Vagina (tissue), 2 donors: ENCODE measurements at regions not wholly inside any gene's neighbourhood (a gene's known extent, or its start where the extent isn't known, plus 50 kb on each side); places are given as distances from the start of the nearest gene placed in this dataset.

Experiments
- DNase-seq, 2 donors: peaks; one replicate each; pipeline ENCODE4 v3.0.0-alpha.2; 2017; ENCODE audit errors: extremely low spot score in 2 of 2
- H3K27ac ChIP-seq: fragments of 200-600 bp; sonication (generic); one replicate; pipeline ENCODE4 v1.5.1; 2019
- H3K27me3 ChIP-seq: fragments of 200-600 bp; sonication (generic); one replicate; pipeline ENCODE4 v1.5.1; 2019
- H3K36me3 ChIP-seq, 2 donors: fragments of 200-600 bp; sonication (generic); one replicate each; pipeline ENCODE4 v1.5.1; 2017 to 2019
- H3K4me1 ChIP-seq: fragments of 200-600 bp; sonication (generic); one replicate; pipeline ENCODE4 v1.5.1; 2019
- H3K4me3 ChIP-seq, 2 donors: fragments of 200-600 bp; sonication (generic); 1 replicate in 1 of 2; 2 replicates in 1 of 2; pipeline ENCODE4 v1.5.1; 2016 to 2019
- H3K9me3 ChIP-seq: fragments of 200-600 bp; sonication (generic); one replicate; pipeline ENCODE4 v1.5.1; 2019
- POLR2A ChIP-seq, 2 donors: fragments of 450-650 bp; IDR thresholded peaks; one replicate each; pipeline ENCODE4 v1.6.1; 2017; ENCODE audit warnings: antibody characterized with exemption in 2 of 2, mild to moderate bottlenecking in 2 of 2, moderate library complexity in 2 of 2
- POLR2AphosphoS5 ChIP-seq, 2 donors: sonication (generic); formaldehyde crosslinking; IDR thresholded peaks; one replicate each; pipeline ENCODE4 v1.9.0; 2017; ENCODE audit warnings: antibody characterized with exemption in 2 of 2, mild to moderate bottlenecking in 2 of 2, low read depth in 1 of 2; ENCODE audit not compliant: insufficient read depth in 1 of 2
- intact Hi-C: fragments of 100-400 bp; cut with DNase I; formaldehyde crosslinking; loops from one replicate; pipeline ENCODE4 v1.15.1; 2023
- TF ChIP-seq, protein P1 (sequence below), 3 experiments: fragments of 450-650 bp in 2 of 3; fragments of 200-600 bp in 1 of 3; sonication (generic) in 1 of 3; IDR thresholded peaks; one replicate each; pipeline ENCODE4 v1.5.1; 2017 to 2019; ENCODE audit warnings: antibody characterized with exemption in 3 of 3, mild to moderate bottlenecking in 2 of 3, moderate library complexity in 2 of 3

- Histone ChIP-seq H3K27me3 (no peaks in the 10 kb centered on the region), H3K4me1 (no peaks in the 10 kb centered on the region), H3K27ac (no peak overlapping the region), H3K4me3 (no peak overlapping the region), H3K9me3 (no peaks in the 10 kb centered on the region), H3K36me3 (no peaks in the 10 kb centered on the region)
- intact Hi-C loops, result no loop called here
- no peak for TF ChIP-seq POLR2AphosphoS5 (IDR thresholded peaks at IDR 0.05; ENCODE audit: insufficient read depth in 1 of 2, low read depth in 1 of 2)
- TF ChIP-seq, protein P1, sequence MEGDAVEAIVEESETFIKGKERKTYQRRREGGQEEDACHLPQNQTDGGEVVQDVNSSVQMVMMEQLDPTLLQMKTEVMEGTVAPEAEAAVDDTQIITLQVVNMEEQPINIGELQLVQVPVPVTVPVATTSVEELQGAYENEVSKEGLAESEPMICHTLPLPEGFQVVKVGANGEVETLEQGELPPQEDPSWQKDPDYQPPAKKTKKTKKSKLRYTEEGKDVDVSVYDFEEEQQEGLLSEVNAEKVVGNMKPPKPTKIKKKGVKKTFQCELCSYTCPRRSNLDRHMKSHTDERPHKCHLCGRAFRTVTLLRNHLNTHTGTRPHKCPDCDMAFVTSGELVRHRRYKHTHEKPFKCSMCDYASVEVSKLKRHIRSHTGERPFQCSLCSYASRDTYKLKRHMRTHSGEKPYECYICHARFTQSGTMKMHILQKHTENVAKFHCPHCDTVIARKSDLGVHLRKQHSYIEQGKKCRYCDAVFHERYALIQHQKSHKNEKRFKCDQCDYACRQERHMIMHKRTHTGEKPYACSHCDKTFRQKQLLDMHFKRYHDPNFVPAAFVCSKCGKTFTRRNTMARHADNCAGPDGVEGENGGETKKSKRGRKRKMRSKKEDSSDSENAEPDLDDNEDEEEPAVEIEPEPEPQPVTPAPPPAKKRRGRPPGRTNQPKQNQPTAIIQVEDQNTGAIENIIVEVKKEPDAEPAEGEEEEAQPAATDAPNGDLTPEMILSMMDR (IDR thresholded peaks at IDR 0.05), result no peak
- no peak for TF ChIP-seq POLR2A (IDR thresholded peaks at IDR 0.05)
- DNase-seq, result no peak
These were observed 922.4 kb upstream of the ADGRL2 start for GRCh38 chr1:80878343-80878742.

DNA sequence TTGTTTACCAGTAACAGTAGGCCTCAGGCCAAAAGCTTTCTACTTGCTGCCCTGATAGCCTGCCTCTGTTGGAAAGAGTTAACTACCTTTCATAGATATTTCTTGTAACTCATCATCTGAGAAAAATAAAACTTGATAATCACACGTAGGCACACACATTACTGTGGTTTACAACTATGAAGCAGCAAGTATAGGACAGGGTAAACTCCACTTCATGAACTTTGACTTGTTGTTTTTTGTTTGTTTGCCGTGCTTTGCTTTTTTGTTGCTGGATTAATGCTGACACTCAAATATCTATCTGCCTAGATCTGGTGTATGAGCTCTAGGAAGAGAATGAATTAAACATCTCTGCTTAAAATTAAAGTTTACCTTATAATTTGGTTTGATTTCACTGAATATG, 924.7 kb upstream of the ADGRL2 start:
- H3K4me3 ChIP-seq, result no peak overlapping the region
- H3K27ac ChIP-seq, result no peak overlapping the region
- no peaks in the 10 kb centered on the region for H3K4me1 ChIP-seq
- H3K27me3 ChIP-seq, result no peaks in the 10 kb centered on the region
- intact Hi-C loops, result no loop called here
- no peaks in the 10 kb centered on the region for H3K9me3 ChIP-seq
- H3K36me3 ChIP-seq, result no peaks in the 10 kb centered on the region
- no peak for DNase-seq
- TF ChIP-seq, protein P1 (IDR thresholded peaks at IDR 0.05), result no peak
- TF ChIP-seq POLR2AphosphoS5 (IDR thresholded peaks at IDR 0.05; ENCODE audit: insufficient read depth in 1 of 2, low read depth in 1 of 2) (no peak), POLR2A (IDR thresholded peaks at IDR 0.05) (no peak)

GRCh38 chr1:80869299-80869698, 931.4 kb upstream of the ADGRL2 start:
- Histone ChIP-seq H3K4me1 (no peaks in the 10 kb centered on the region), H3K27ac (no peak overlapping the region), H3K27me3 (no peaks in the 10 kb centered on the region), H3K9me3 (no peaks in the 10 kb centered on the region), H3K36me3 (no peaks in the 10 kb centered on the region), H3K4me3 (no peak overlapping the region)
- DNase-seq, result no peak
- intact Hi-C loops, result no loop called here
- TF ChIP-seq, protein P1 (IDR thresholded peaks at IDR 0.05), result no peak
- TF ChIP-seq POLR2A (IDR thresholded peaks at IDR 0.05) (no peak), POLR2AphosphoS5 (IDR thresholded peaks at IDR 0.05; ENCODE audit: insufficient read depth in 1 of 2, low read depth in 1 of 2) (no peak)

DNA sequence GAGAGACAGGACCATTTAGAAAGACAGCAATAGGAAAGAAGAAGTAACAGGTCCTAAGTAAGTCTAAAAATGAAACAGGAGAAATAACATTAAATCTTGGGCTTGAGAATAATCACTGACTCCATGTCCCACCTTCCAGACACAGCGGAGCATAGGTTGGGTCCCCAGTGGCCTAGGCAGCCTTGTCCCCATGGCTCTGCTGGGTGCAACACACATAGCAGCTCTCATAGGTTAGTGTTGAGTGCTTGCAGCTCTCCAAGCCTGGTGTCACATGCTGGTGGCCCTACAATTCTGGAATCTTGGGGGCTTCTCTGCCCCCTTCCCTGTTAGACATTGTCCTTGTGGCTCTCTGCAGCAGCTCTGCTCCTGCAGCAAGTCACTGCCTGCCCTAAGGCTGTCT, 952.8 kb upstream of the ADGRL2 start:
- Histone ChIP-seq H3K4me1 (no peaks in the 10 kb centered on the region), H3K27ac (no peak overlapping the region), H3K4me3 (no peak overlapping the region), H3K36me3 (no peaks in the 10 kb centered on the region), H3K27me3 (no peaks in the 10 kb centered on the region), H3K9me3 (no peaks in the 10 kb centered on the region)
- TF ChIP-seq POLR2AphosphoS5 (IDR thresholded peaks at IDR 0.05; ENCODE audit: insufficient read depth in 1 of 2, low read depth in 1 of 2) (no peak), POLR2A (IDR thresholded peaks at IDR 0.05) (no peak)
- TF ChIP-seq, protein P1 (IDR thresholded peaks at IDR 0.05), result no peak
- DNase-seq, result no peak
- intact Hi-C loops, result no loop called here

GRCh38 chr1:80846966-80847365, 953.8 kb upstream of the ADGRL2 start:
- intact Hi-C loops, result no loop called here
- no peak for TF ChIP-seq POLR2AphosphoS5 (IDR thresholded peaks at IDR 0.05; ENCODE audit: insufficient read depth in 1 of 2, low read depth in 1 of 2)
- TF ChIP-seq, protein P1 (IDR thresholded peaks at IDR 0.05), result no peak
- TF ChIP-seq POLR2A (IDR thresholded peaks at IDR 0.05), result no peak
- DNase-seq, result no peak
- Histone ChIP-seq H3K4me3 (no peak overlapping the region), H3K9me3 (no peaks in the 10 kb centered on the region), H3K4me1 (no peaks in the 10 kb centered on the region), H3K27ac (no peak overlapping the region), H3K36me3 (no peaks in the 10 kb centered on the region), H3K27me3 (no peaks in the 10 kb centered on the region)
